ENCODE measurements at regions not wholly inside any gene's neighbourhood (a gene's known extent, or its start where the extent isn't known, plus 50 kb on each side); places are given as distances from the start of the nearest gene placed in this dataset.

GRCh38 chr14:101466456-101467180 is 94.7 kb upstream of the DIO3 start:
- DNase-seq (ENCODE audit: extremely low read depth, insufficient read length) = no peak
- Histone ChIP-seq H3K4me3 (replicated peaks; ENCODE audit: low read depth, low read length) (no peak overlapping the region), H3K27me3 (replicated peaks; ENCODE audit: control insufficient read depth, insufficient read depth, low read length) (no peaks in the 10 kb centered on the region), H3K36me3 (ENCODE audit: control insufficient read depth, insufficient read depth, low read length) (no peaks in the 10 kb centered on the region)
- no peak for TF ChIP-seq CTCF (IDR thresholded peaks at IDR 0.05; ENCODE audit: insufficient read depth, low read length, poor library complexity, severe bottlenecking)

GRCh38 chr14:101467181-101467926 is 93.9 kb upstream of the DIO3 start:
- DNase-seq (ENCODE audit: extremely low read depth, insufficient read length) = no peak
- H3K36me3 ChIP-seq (ENCODE audit: control insufficient read depth, insufficient read depth, low read length) = no peaks in the 10 kb centered on the region
- H3K4me3 ChIP-seq (replicated peaks; ENCODE audit: low read depth, low read length) = no peak overlapping the region
- no peak for TF ChIP-seq CTCF (IDR thresholded peaks at IDR 0.05; ENCODE audit: insufficient read depth, low read length, poor library complexity, severe bottlenecking)
- H3K27me3 ChIP-seq (replicated peaks; ENCODE audit: control insufficient read depth, insufficient read depth, low read length) = no peaks in the 10 kb centered on the region

GRCh38 chr14:101469382-101470247 is 91.7 kb upstream of the DIO3 start:
- Histone ChIP-seq H3K36me3 (ENCODE audit: control insufficient read depth, insufficient read depth, low read length) (no peaks in the 10 kb centered on the region), H3K4me3 (replicated peaks; ENCODE audit: low read depth, low read length) (no peak overlapping the region), H3K27me3 (replicated peaks; ENCODE audit: control insufficient read depth, insufficient read depth, low read length) (no peaks in the 10 kb centered on the region)
- no peak for TF ChIP-seq CTCF (IDR thresholded peaks at IDR 0.05; ENCODE audit: insufficient read depth, low read length, poor library complexity, severe bottlenecking)
- no peak for DNase-seq (ENCODE audit: extremely low read depth, insufficient read length)

- Histone ChIP-seq H3K4me3 (replicated peaks; ENCODE audit: low read depth, low read length) (no peak overlapping the region), H3K27me3 (replicated peaks; ENCODE audit: control insufficient read depth, insufficient read depth, low read length) (no peaks in the 10 kb centered on the region), H3K36me3 (ENCODE audit: control insufficient read depth, insufficient read depth, low read length) (no peaks in the 10 kb centered on the region)
- no peak for DNase-seq (ENCODE audit: extremely low read depth, insufficient read length)
- no peak for TF ChIP-seq CTCF (IDR thresholded peaks at IDR 0.05; ENCODE audit: insufficient read depth, low read length, poor library complexity, severe bottlenecking)
Measured at GRCh38 chr14:101470266-101470665, 91.0 kb upstream of the DIO3 start.

- no peak for TF ChIP-seq CTCF (IDR thresholded peaks at IDR 0.05; ENCODE audit: insufficient read depth, low read length, poor library complexity, severe bottlenecking)
Measured at GRCh38 chr14:101471723-101472517, 89.4 kb upstream of the DIO3 start.

More at GRCh38 chr14:101471723-101472517, 89.4 kb upstream of the DIO3 start:
- Histone ChIP-seq H3K36me3 (ENCODE audit: control insufficient read depth, insufficient read depth, low read length) (no peaks in the 10 kb centered on the region), H3K27me3 (replicated peaks; ENCODE audit: control insufficient read depth, insufficient read depth, low read length) (no peaks in the 10 kb centered on the region), H3K4me3 (replicated peaks; ENCODE audit: low read depth, low read length) (no peak overlapping the region)
- no peak for DNase-seq (ENCODE audit: extremely low read depth, insufficient read length)
